ENCODE measurements at regions not wholly inside any gene's neighbourhood (a gene's known extent, or its start where the extent isn't known, plus 50 kb on each side); places are given as distances from the start of the nearest gene placed in this dataset.
"Not testable (repeated sequence)": the region's sequence is repeated elsewhere in the genome, so short reads cannot be mapped to it uniquely, and the experiment has no call there.

GRCh38 chr9:71608825-71609447 lies 159.4 kb downstream of the CEMIP2 start:
- Mint-ChIP-seq H3K27me3 (peaks cover 0 to 3% (median 0%) of the 10 kb centered on the region in 3 donors), H3K4me3 (no peak overlapping the region), H3K27ac (no peak overlapping the region), H3K4me1 (no peaks in the 10 kb centered on the region), H3K36me3 (peaks cover 0 to 6% of the 10 kb centered on the region in 2 donors), H3K9me3 (peaks cover 0 to 16% (median 9%) of the 10 kb centered on the region in 7 donors)
- ATAC-seq (ENCODE audit: low read depth in 2 of 2), result no peak
- DNase-seq, result no peak

- no peaks in the 10 kb centered on the region for H3K4me1 Mint-ChIP-seq
- peaks cover 0 to 6% of the 10 kb centered on the region in 2 donors for H3K36me3 Mint-ChIP-seq
- ATAC-seq (ENCODE audit: low read depth in 2 of 2) (no peak), DNase-seq (no peak)
- H3K27ac Mint-ChIP-seq, result peak overlapping the region in 1 of 6 donors; percentile 9
- H3K4me3 Mint-ChIP-seq, result no peak overlapping the region
- H3K27me3 Mint-ChIP-seq, result peaks cover 0 to 3% (median 0%) of the 10 kb centered on the region in 3 donors
- H3K9me3 Mint-ChIP-seq, result peaks cover 0 to 16% (median 9%) of the 10 kb centered on the region in 7 donors
Measured at GRCh38 chr9:71608021-71608420, 160.3 kb downstream of the CEMIP2 start.

DNA sequence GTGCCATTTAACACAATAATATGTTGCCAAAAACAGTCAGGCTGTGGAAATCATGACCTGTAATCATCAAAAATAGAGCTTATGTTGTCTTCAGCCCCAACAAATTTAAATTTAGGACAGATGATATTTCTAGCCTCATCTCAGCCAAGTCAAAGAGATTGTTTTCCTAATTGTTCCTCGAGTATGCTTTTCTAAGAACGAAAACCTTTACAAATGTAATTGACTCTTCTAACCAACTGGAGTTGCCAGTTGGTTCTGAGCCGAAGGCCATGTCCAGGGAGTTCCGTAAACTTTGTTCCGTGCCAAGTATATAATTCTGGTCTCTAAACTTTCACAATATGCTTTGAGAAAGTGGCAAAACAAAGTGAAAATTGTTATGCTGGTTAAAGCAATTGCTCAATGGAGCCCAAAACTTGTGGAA lies 160.8 kb downstream of the CEMIP2 start:
- no peak overlapping the region for H3K4me3 Mint-ChIP-seq
- DNase-seq, result no peak
- peaks cover 0 to 6% of the 10 kb centered on the region in 2 donors for H3K36me3 Mint-ChIP-seq
- H3K9me3 Mint-ChIP-seq, result peaks cover 0 to 16% (median 9%) of the 10 kb centered on the region in 7 donors
- ATAC-seq (ENCODE audit: low read depth in 2 of 2), result no peak
- H3K4me1 Mint-ChIP-seq, result no peaks in the 10 kb centered on the region
- H3K27me3 Mint-ChIP-seq, result peaks cover 0 to 3% (median 0%) of the 10 kb centered on the region in 3 donors
- H3K27ac Mint-ChIP-seq, result no peak overlapping the region

DNA sequence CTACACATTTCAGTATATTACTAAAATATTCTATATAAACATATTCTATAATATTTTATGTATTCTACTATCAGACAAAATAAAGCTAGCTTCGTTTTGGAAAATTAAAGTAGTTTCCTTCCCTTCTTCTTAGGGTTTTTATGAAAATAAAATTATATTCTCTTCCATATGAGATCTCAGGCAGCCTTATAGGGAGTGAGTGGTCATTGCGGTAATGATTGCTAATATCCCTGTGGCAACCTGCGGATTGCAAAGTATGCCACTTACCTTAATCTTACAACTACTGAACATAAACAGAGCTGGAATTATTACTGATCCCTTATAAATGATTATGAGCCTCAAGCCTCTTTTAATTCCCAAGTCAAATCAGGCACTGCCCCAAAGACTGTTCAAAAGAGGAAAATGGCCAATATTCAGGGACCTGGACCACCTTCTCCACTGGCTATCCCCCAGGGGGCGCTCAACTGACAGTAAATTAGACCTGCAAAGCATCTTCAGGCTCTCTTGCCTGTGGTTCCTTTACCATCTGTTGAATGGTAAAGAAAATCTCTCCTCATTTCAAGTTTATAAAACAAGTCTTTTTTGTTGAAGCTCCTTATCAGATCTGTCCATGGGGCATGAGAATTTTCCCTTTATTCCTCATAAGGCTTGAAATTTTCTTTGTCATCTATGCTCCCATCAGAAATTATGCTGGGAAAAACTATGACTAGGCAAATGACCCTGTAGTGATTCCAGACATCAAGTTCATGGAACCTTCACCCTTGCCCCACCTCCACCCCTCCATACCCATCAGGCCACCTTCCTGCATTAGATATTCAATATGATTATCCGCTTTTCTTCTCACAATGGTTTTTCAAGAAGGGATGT lies 163.9 kb downstream of the CEMIP2 start:
- DNase-seq (peak; percentile 67), ATAC-seq (ENCODE audit: low read depth in 2 of 2) (peak; percentile 73 to 84)
- Mint-ChIP-seq H3K4me3 (no peak overlapping the region), H3K9me3 (no peaks in the 10 kb centered on the region), H3K4me1 (no peaks in the 10 kb centered on the region), H3K27me3 (no peaks in the 10 kb centered on the region), H3K27ac (no peak overlapping the region), H3K36me3 (no peaks in the 10 kb centered on the region)

GRCh38 chr9:71602652-71603051 lies 165.7 kb downstream of the CEMIP2 start:
- Mint-ChIP-seq H3K36me3 (no peaks in the 10 kb centered on the region), H3K4me3 (no peak overlapping the region), H3K4me1 (no peaks in the 10 kb centered on the region), H3K27me3 (peaks cover 0 to 14% (median 11%) of the 10 kb centered on the region in 3 donors), H3K27ac (peak overlapping the region in 1 of 6 donors; percentile 8), H3K9me3 (peaks cover 0 to 2% (median 0%) of the 10 kb centered on the region in 7 donors)
- DNase-seq (no peak), ATAC-seq (ENCODE audit: low read depth in 2 of 2) (no peak)

DNA sequence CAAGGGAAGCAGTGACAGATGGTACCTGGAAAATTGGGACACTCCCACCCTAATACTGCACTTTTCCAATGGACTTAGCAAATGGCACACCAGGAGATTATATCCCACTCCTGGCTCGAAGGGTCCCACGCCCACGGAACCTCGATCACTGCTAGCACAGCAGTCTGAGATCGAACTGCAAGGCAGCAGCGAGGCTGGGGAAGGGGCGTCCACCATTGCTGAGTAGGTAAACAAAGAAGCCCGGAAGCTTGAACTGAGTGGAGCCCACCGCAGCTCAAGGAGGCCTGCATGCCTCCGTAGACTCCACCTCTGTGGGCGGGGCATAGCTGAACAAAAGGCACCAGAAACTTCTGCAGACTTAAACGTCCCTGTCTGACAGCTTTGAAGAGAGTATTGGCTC lies 172.6 kb downstream of the CEMIP2 start:
- not testable (repeated sequence) for DNase-seq; H3K27ac Mint-ChIP-seq; H3K4me1 Mint-ChIP-seq; H3K9me3 Mint-ChIP-seq; ATAC-seq (ENCODE audit: low read depth in 2 of 2); H3K36me3 Mint-ChIP-seq; H3K4me3 Mint-ChIP-seq
- H3K27me3 Mint-ChIP-seq, result peaks cover 18 to 63% (median 46%) of the 10 kb centered on the region in 3 donors

DNA sequence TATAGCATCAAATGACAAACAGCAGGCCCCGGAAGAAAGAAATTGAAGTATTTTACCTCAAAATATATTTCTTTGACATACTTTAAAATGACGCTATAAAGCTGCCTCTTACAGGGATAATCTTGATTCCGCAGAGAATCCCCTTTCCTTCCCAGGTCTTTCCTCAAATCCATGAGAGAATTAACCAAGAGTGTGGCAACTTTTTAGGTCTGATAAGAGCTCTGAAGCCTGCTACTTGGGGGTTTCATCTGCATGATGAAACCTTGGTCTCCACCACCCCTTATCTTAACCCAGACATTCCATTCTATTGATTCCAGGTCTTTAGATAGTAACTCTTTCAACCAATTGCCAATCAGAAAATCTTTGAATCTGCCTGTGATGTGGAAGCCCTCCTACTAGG lies 173.8 kb downstream of the CEMIP2 start:
- ATAC-seq (ENCODE audit: low read depth in 2 of 2) (no peak), DNase-seq (no peak)
- Mint-ChIP-seq H3K27ac (no peak overlapping the region), H3K9me3 (peaks cover 0 to 2% (median 0%) of the 10 kb centered on the region in 7 donors), H3K4me1 (no peaks in the 10 kb centered on the region), H3K27me3 (peaks cover 18 to 63% (median 46%) of the 10 kb centered on the region in 3 donors), H3K4me3 (no peak overlapping the region), H3K36me3 (no peaks in the 10 kb centered on the region)

- ATAC-seq (ENCODE audit: low read depth in 2 of 2), result no peak
- no peaks in the 10 kb centered on the region for H3K4me1 Mint-ChIP-seq
- H3K27me3 Mint-ChIP-seq, result peaks cover 18 to 48% (median 39%) of the 10 kb centered on the region in 3 donors
- no peaks in the 10 kb centered on the region for H3K36me3 Mint-ChIP-seq
- H3K27ac Mint-ChIP-seq, result no peak overlapping the region
- no peak for DNase-seq
- H3K9me3 Mint-ChIP-seq, result no peaks in the 10 kb centered on the region
- H3K4me3 Mint-ChIP-seq, result no peak overlapping the region
Measured at GRCh38 chr9:71592400-71592799, 175.9 kb downstream of the CEMIP2 start.

GRCh38 chr9:71590362-71590761 lies 178.0 kb downstream of the CEMIP2 start:
- H3K27ac Mint-ChIP-seq, result no peak overlapping the region
- H3K36me3 Mint-ChIP-seq, result no peaks in the 10 kb centered on the region
- DNase-seq, result no peak
- peaks cover 14 to 38% (median 29%) of the 10 kb centered on the region in 3 donors for H3K27me3 Mint-ChIP-seq
- H3K4me1 Mint-ChIP-seq, result no peaks in the 10 kb centered on the region
- H3K9me3 Mint-ChIP-seq, result no peaks in the 10 kb centered on the region
- H3K4me3 Mint-ChIP-seq, result peak overlapping the region in 1 of 8 donors; percentile 38
- no peak for ATAC-seq (ENCODE audit: low read depth in 2 of 2)

DNA sequence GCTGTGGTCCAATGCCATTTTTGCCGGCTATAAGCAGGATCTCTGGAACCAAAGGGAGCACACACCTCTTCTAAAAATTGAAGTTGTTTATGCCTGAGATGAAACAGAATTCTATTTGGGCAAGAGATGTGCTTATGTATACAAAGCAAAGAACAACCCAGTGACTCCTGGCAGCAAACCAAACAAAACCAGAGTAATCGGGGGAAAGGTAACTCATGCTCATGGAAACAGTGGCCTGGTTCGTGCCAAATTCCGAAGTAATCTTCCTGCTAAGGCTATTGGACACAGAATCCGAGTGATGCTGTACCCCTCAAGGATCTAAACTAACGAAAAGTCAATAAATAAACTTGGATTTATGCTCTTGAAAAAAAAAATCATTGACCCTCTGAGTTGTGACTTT lies 178.7 kb downstream of the CEMIP2 start:
- DNase-seq (no peak), ATAC-seq (ENCODE audit: low read depth in 2 of 2) (no peak)
- Mint-ChIP-seq H3K27ac (no peak overlapping the region), H3K9me3 (no peaks in the 10 kb centered on the region), H3K4me1 (no peaks in the 10 kb centered on the region), H3K36me3 (no peaks in the 10 kb centered on the region), H3K4me3 (no peak overlapping the region), H3K27me3 (peaks cover 12 to 31% (median 22%) of the 10 kb centered on the region in 3 donors)

GRCh38 chr9:71587576-71588362 lies 180.5 kb downstream of the CEMIP2 start:
- H3K9me3 Mint-ChIP-seq, result no peaks in the 10 kb centered on the region
- peaks cover 7 to 12% (median 11%) of the 10 kb centered on the region in 3 donors for H3K27me3 Mint-ChIP-seq
- no peak overlapping the region for H3K4me3 Mint-ChIP-seq
- no peaks in the 10 kb centered on the region for H3K36me3 Mint-ChIP-seq
- ATAC-seq (ENCODE audit: low read depth in 2 of 2) (no peak), DNase-seq (no peak)
- H3K4me1 Mint-ChIP-seq, result no peaks in the 10 kb centered on the region
- H3K27ac Mint-ChIP-seq, result no peak overlapping the region

DNA sequence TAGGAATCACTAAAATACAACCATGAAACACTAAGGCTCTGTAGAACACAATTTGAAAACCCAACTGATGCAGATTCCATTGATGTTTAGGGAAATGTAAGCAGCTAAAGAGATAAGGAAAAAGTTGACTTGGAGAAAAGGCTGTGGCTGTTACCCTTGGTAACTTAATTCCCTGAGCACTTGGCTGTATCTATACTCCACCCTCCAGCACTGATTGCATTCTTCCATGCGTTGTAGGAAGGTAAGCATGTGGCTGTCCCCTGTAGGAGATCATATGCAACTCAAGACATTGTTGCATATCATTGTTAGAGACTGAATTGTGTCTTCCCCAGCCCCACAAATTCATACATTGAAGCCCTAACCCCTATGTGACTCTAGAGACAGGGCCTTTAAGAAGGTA lies 184.5 kb downstream of the CEMIP2 start:
- Mint-ChIP-seq H3K9me3 (no peaks in the 10 kb centered on the region), H3K27me3 (peaks cover 5 to 9% (median 7%) of the 10 kb centered on the region in 3 donors), H3K27ac (no peak overlapping the region), H3K36me3 (no peaks in the 10 kb centered on the region), H3K4me1 (no peaks in the 10 kb centered on the region), H3K4me3 (no peak overlapping the region)
- no peak for ATAC-seq (ENCODE audit: low read depth in 2 of 2)
- no peak for DNase-seq

DNA sequence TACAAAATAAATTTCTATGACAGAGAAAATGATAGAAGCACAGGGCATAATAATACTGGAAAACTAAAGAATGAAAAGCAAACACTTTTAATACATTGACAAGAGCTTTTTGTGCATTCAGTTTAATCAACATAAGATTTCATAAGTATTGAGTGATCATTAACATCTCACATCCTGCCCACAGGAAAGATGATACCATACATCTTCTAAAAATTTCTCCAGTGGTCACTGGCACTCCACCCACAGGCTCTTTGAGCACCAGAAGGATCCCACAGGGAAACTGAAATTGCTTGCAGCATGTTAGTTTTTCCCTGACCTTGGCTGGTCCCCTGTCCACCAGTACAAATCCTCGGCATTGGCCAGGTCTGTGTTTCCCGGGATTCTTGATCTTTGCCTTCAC lies 186.0 kb downstream of the CEMIP2 start:
- no peak overlapping the region for H3K27ac Mint-ChIP-seq
- no peak overlapping the region for H3K4me3 Mint-ChIP-seq
- ATAC-seq (ENCODE audit: low read depth in 2 of 2), result no peak
- no peak for DNase-seq
- H3K4me1 Mint-ChIP-seq, result no peaks in the 10 kb centered on the region
- peaks cover 9 to 15% (median 10%) of the 10 kb centered on the region in 3 donors for H3K27me3 Mint-ChIP-seq
- H3K36me3 Mint-ChIP-seq, result no peaks in the 10 kb centered on the region
- H3K9me3 Mint-ChIP-seq, result no peaks in the 10 kb centered on the region

Measured in naive B cell (primary cell).